Activated CD8-positive, alpha-beta T cell treated with anti-CD3 and anti-CD28 coated beads, Interleukin-2, amount 10 ng/mL, durations not matched to agents 7 days and 5 days (primary cell): ENCODE measurements at regions not wholly inside any gene's neighbourhood (a gene's known extent, or its start where the extent isn't known, plus 50 kb on each side); places are given as distances from the start of the nearest gene placed in this dataset.
"Not testable (repeated sequence)": the region's sequence is repeated elsewhere in the genome, so short reads cannot be mapped to it uniquely, and the experiment has no call there.

ENCODE experiments used
- ATAC-seq: fragments of 150-1000 bp; cut with Tn5 transposase; one replicate; pipeline ENCODE4 v1.10.0; 2021; ENCODE audit warnings: moderate library complexity
- CTCF ChIA-PET: fragments of 350-600 bp; sonication (Branson Sonifier 250); formaldehyde crosslinking; loops from one replicate; lab custom pipeline; 2021; ENCODE audit warnings: antibody characterized with exemption; lab: Charles Lee
- POLR2A ChIA-PET: fragments of 350-600 bp; sonication (Branson Sonifier 250); formaldehyde crosslinking; loops from one replicate; lab custom pipeline; 2021; ENCODE audit warnings: antibody characterized with exemption; lab: Charles Lee
- DNase-seq: peaks from one replicate; pipeline ENCODE4 v3.0.0-alpha.2; 2020
- H3K27ac Mint-ChIP-seq: one replicate; pipeline ENCODE4 v1.8.0; 2021; ENCODE audit warnings: mild to moderate bottlenecking, mixed read lengths
- H3K27me3 Mint-ChIP-seq: one replicate; pipeline ENCODE4 v1.8.0; 2021; ENCODE audit warnings: low read depth, mixed read lengths
- H3K36me3 Mint-ChIP-seq: one replicate; pipeline ENCODE4 v1.8.0; 2021; ENCODE audit warnings: low read depth, mixed read lengths
- H3K4me1 Mint-ChIP-seq: one replicate; pipeline ENCODE4 v1.8.0; 2021; ENCODE audit warnings: low read depth, mixed read lengths
- H3K4me3 Mint-ChIP-seq: one replicate; pipeline ENCODE4 v1.8.0; 2021; ENCODE audit warnings: mild to moderate bottlenecking, mixed read lengths
- H3K9me3 Mint-ChIP-seq: one replicate; pipeline ENCODE4 v1.8.0; 2022; ENCODE audit warnings: mixed read lengths; ENCODE audit not compliant: insufficient read depth

GRCh38 chr2:160574468-160575140 is 81.0 kb upstream of the RBMS1 start:
- H3K36me3 Mint-ChIP-seq, result no peaks in the 10 kb centered on the region
- no peak for DNase-seq
- H3K4me1 Mint-ChIP-seq, result no peaks in the 10 kb centered on the region
- peaks cover 8% of the 10 kb centered on the region for H3K9me3 Mint-ChIP-seq
- CTCF ChIA-PET, result no interaction called here
- no peak overlapping the region for H3K4me3 Mint-ChIP-seq
- no peak overlapping the region for H3K27ac Mint-ChIP-seq
- ATAC-seq, result no peak
- POLR2A ChIA-PET, result no interaction called here
- peaks cover 2% of the 10 kb centered on the region for H3K27me3 Mint-ChIP-seq

- CTCF ChIA-PET, result interaction anchor here (0.9 kb wide), 1 partner anchor 11 kb away, joined by 3 read pairs; no protein-coding TSS in a partner anchor
- ATAC-seq (no peak), DNase-seq (no peak)
- Mint-ChIP-seq H3K9me3 (peaks cover 8% of the 10 kb centered on the region), H3K27ac (no peak overlapping the region), H3K27me3 (peaks cover 4% of the 10 kb centered on the region), H3K4me3 (no peak overlapping the region), H3K36me3 (no peaks in the 10 kb centered on the region), H3K4me1 (no peaks in the 10 kb centered on the region)
- POLR2A ChIA-PET, result no interaction called here
Observed at GRCh38 chr2:160575368-160575767, 81.8 kb upstream of the RBMS1 start.

GRCh38 chr2:160576054-160576499 is 82.5 kb upstream of the RBMS1 start:
- no peak for ATAC-seq
- DNase-seq, result no peak
- ChIA-PET CTCF (interaction anchor here (0.9 kb wide), 1 partner anchor 11 kb away, joined by 3 read pairs; no protein-coding TSS in a partner anchor), POLR2A (no interaction called here)
- no peak overlapping the region for H3K4me3 Mint-ChIP-seq
- H3K9me3 Mint-ChIP-seq, result peaks cover 8% of the 10 kb centered on the region
- no peak overlapping the region for H3K27ac Mint-ChIP-seq
- H3K27me3 Mint-ChIP-seq, result peaks cover 4% of the 10 kb centered on the region
- no peaks in the 10 kb centered on the region for H3K36me3 Mint-ChIP-seq
- no peaks in the 10 kb centered on the region for H3K4me1 Mint-ChIP-seq

- H3K4me1 Mint-ChIP-seq, DNase-seq, H3K27me3 Mint-ChIP-seq, ATAC-seq, H3K9me3 Mint-ChIP-seq, H3K4me3 Mint-ChIP-seq, POLR2A ChIA-PET, H3K27ac Mint-ChIP-seq, CTCF ChIA-PET, H3K36me3 Mint-ChIP-seq: not testable (repeated sequence)
Observed at GRCh38 chr2:160577081-160577480, 83.5 kb upstream of the RBMS1 start.

GRCh38 chr2:160581035-160581434 is 87.4 kb upstream of the RBMS1 start:
- ATAC-seq, result no peak
- POLR2A ChIA-PET, result no interaction called here

GRCh38 chr2:160581448-160581847 is 87.8 kb upstream of the RBMS1 start:
- Mint-ChIP-seq H3K36me3 (no peaks in the 10 kb centered on the region), H3K9me3 (no peaks in the 10 kb centered on the region), H3K27me3 (peaks cover 4% of the 10 kb centered on the region), H3K4me3 (no peak overlapping the region), H3K27ac (no peak overlapping the region), H3K4me1 (peaks cover 3% of the 10 kb centered on the region)
- ChIA-PET POLR2A (no interaction called here), CTCF (no interaction called here)
- ATAC-seq (no peak), DNase-seq (no peak)

More at GRCh38 chr2:160581035-160581434, 87.4 kb upstream of the RBMS1 start:
- no peak for DNase-seq
- Mint-ChIP-seq H3K27ac (no peak overlapping the region), H3K36me3 (no peaks in the 10 kb centered on the region), H3K4me3 (no peak overlapping the region), H3K27me3 (peaks cover 4% of the 10 kb centered on the region), H3K9me3 (no peaks in the 10 kb centered on the region), H3K4me1 (peaks cover 3% of the 10 kb centered on the region)
- CTCF ChIA-PET, result interaction anchor here (1.2 kb wide), 1 partner anchor 10 kb away, joined by 3 read pairs; no protein-coding TSS in a partner anchor

- H3K9me3 Mint-ChIP-seq, result no peaks in the 10 kb centered on the region
- no peaks in the 10 kb centered on the region for H3K36me3 Mint-ChIP-seq
- H3K4me1 Mint-ChIP-seq, result peaks cover 3% of the 10 kb centered on the region
- ChIA-PET POLR2A (no interaction called here), CTCF (no interaction called here)
- ATAC-seq, result no peak
- H3K27ac Mint-ChIP-seq, result no peak overlapping the region
- H3K27me3 Mint-ChIP-seq, result peaks cover 4% of the 10 kb centered on the region
- no peak for DNase-seq
- H3K4me3 Mint-ChIP-seq, result no peak overlapping the region
Observed at GRCh38 chr2:160582081-160582480, 88.5 kb upstream of the RBMS1 start.

- H3K36me3 Mint-ChIP-seq, result no peaks in the 10 kb centered on the region
- peaks cover 4% of the 10 kb centered on the region for H3K27me3 Mint-ChIP-seq
- H3K9me3 Mint-ChIP-seq, result no peaks in the 10 kb centered on the region
- H3K4me1 Mint-ChIP-seq, result peaks cover 3% of the 10 kb centered on the region
- no peak overlapping the region for H3K4me3 Mint-ChIP-seq
- POLR2A ChIA-PET, result no interaction called here
- CTCF ChIA-PET, result no interaction called here
- ATAC-seq (no peak), DNase-seq (no peak)
- no peak overlapping the region for H3K27ac Mint-ChIP-seq
Observed at GRCh38 chr2:160582490-160583145, 89.0 kb upstream of the RBMS1 start.

GRCh38 chr2:160583146-160583535 is 89.5 kb upstream of the RBMS1 start:
- Mint-ChIP-seq H3K4me3 (no peak overlapping the region), H3K9me3 (no peaks in the 10 kb centered on the region), H3K27me3 (peaks cover 4% of the 10 kb centered on the region), H3K36me3 (no peaks in the 10 kb centered on the region), H3K27ac (no peak overlapping the region), H3K4me1 (peaks cover 3% of the 10 kb centered on the region)
- POLR2A ChIA-PET, result no interaction called here
- ATAC-seq, result no peak
- DNase-seq, result no peak
- CTCF ChIA-PET, result no interaction called here

- POLR2A ChIA-PET, result no interaction called here
- no peak for ATAC-seq
- H3K4me3 Mint-ChIP-seq, result no peak overlapping the region
Observed at GRCh38 chr2:160583813-160584537, 90.4 kb upstream of the RBMS1 start.

GRCh38 chr2:160584972-160585494 is 91.4 kb upstream of the RBMS1 start:
- H3K4me1 Mint-ChIP-seq, result peaks cover 3% of the 10 kb centered on the region
- CTCF ChIA-PET, result no interaction called here
- POLR2A ChIA-PET, result no interaction called here
- peaks cover 5% of the 10 kb centered on the region for H3K27me3 Mint-ChIP-seq
- ATAC-seq (no peak), DNase-seq (no peak)
- no peaks in the 10 kb centered on the region for H3K9me3 Mint-ChIP-seq
- no peaks in the 10 kb centered on the region for H3K36me3 Mint-ChIP-seq
- H3K27ac Mint-ChIP-seq, result no peak overlapping the region
- no peak overlapping the region for H3K4me3 Mint-ChIP-seq

More at GRCh38 chr2:160583813-160584537, 90.4 kb upstream of the RBMS1 start:
- H3K36me3 Mint-ChIP-seq, result no peaks in the 10 kb centered on the region
- CTCF ChIA-PET, result no interaction called here
- peak overlapping the region; percentile 10 for H3K27ac Mint-ChIP-seq
- H3K9me3 Mint-ChIP-seq, result no peaks in the 10 kb centered on the region
- H3K27me3 Mint-ChIP-seq, result peaks cover 8% of the 10 kb centered on the region
- peaks cover 3% of the 10 kb centered on the region for H3K4me1 Mint-ChIP-seq
- DNase-seq, result no peak
